PFSK-1 (cell line): ENCODE measurements at regions not wholly inside any gene's neighbourhood (a gene's known extent, or its start where the extent isn't known, plus 50 kb on each side); places are given as distances from the start of the nearest gene placed in this dataset.

ENCODE experiments used
- FOXP2 ChIP-seq: optimal IDR thresholded peaks from 2 replicates; pipeline ENCODE3; 2011; ENCODE audit warnings: borderline replicate concordance, control low read depth, inconsistent platforms; ENCODE audit not compliant: insufficient read depth; ENCODE audit errors: extremely low read length, extremely low read depth
- POLR2AphosphoS5 ChIP-seq: IDR thresholded peaks from 2 replicates; pipeline ENCODE4 v1.6.1; 2012; ENCODE audit warnings: low read depth, mild to moderate bottlenecking, control low read depth, low read length, moderate library complexity
- SIN3A ChIP-seq: IDR thresholded peaks from 2 replicates; pipeline ENCODE4 v1.6.1; 2012; ENCODE audit warnings: mild to moderate bottlenecking, low read length, moderate library complexity, borderline replicate concordance; ENCODE audit not compliant: insufficient read depth
- TAF1 ChIP-seq: IDR thresholded peaks from 2 replicates; pipeline ENCODE4 v1.6.1; 2012; ENCODE audit warnings: low read length, control low read depth, borderline replicate concordance; ENCODE audit not compliant: insufficient read depth
- TF ChIP-seq, protein P1 (sequence below), 2 experiments: IDR thresholded peaks; 2 replicates each; pipeline versions ENCODE4 v1.6.1 to v1.8.0; 2011 to 2012; ENCODE audit warnings: low read depth in 2 of 2, low read length in 2 of 2, control low read depth in 1 of 2, inconsistent platforms in 1 of 2, mild to moderate bottlenecking in 1 of 2, moderate library complexity in 1 of 2; ENCODE audit not compliant: insufficient read depth in 1 of 2

DNA sequence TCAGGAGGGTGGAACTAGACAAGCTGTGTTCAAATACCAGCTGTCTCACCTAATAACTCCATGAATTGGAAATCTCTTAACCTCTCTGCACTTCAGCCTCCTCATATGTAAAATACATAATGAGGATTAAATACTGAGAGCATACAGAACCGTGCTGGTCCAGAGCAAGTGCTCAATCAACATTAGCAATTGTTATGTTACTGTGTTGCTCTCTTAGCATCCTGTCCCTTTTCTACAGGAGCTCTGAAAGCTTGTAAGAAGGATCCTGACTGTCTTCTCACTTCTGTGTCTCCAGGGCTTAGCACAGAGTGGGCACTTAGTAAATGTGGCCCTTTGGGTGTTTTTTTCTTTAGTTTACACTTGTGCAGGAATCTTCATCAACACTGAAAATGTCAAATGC, 1456.1 kb upstream of the IGFBP7 start:
- no peak for TF ChIP-seq FOXP2

GRCh38 chr4:58564695-58565475, 1454.7 kb upstream of the IGFBP7 start:
- TF ChIP-seq FOXP2, result no peak
- TF ChIP-seq TAF1, result no peak
- no peak for TF ChIP-seq SIN3A
- TF ChIP-seq, protein P1, sequence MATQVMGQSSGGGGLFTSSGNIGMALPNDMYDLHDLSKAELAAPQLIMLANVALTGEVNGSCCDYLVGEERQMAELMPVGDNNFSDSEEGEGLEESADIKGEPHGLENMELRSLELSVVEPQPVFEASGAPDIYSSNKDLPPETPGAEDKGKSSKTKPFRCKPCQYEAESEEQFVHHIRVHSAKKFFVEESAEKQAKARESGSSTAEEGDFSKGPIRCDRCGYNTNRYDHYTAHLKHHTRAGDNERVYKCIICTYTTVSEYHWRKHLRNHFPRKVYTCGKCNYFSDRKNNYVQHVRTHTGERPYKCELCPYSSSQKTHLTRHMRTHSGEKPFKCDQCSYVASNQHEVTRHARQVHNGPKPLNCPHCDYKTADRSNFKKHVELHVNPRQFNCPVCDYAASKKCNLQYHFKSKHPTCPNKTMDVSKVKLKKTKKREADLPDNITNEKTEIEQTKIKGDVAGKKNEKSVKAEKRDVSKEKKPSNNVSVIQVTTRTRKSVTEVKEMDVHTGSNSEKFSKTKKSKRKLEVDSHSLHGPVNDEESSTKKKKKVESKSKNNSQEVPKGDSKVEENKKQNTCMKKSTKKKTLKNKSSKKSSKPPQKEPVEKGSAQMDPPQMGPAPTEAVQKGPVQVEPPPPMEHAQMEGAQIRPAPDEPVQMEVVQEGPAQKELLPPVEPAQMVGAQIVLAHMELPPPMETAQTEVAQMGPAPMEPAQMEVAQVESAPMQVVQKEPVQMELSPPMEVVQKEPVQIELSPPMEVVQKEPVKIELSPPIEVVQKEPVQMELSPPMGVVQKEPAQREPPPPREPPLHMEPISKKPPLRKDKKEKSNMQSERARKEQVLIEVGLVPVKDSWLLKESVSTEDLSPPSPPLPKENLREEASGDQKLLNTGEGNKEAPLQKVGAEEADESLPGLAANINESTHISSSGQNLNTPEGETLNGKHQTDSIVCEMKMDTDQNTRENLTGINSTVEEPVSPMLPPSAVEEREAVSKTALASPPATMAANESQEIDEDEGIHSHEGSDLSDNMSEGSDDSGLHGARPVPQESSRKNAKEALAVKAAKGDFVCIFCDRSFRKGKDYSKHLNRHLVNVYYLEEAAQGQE (IDR thresholded peaks at IDR 0.05; ENCODE audit: insufficient read depth in 1 of 2, low read depth in 2 of 2, low read length in 2 of 2), result no peak
- TF ChIP-seq POLR2AphosphoS5, result no peak

DNA sequence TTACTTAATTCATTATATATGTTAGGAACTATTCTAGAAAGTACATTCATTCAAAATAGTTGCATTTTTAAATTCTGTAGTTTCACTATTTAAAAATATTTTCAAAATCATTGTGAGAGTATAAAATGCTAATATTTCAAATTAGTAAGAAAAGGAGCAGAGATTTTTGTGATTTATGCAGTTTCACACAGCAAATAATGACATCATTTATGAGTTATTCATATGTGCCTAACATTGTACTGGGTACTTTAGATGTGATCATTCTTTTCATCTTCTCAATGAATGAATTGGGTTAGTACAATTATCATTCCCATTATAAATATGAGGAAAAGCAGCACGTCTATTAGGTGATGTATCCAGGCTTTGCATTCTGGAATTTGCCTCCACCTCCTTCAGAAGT, 1451.0 kb upstream of the IGFBP7 start:
- TF ChIP-seq FOXP2 (no peak), TAF1 (no peak), SIN3A (no peak), POLR2AphosphoS5 (no peak)
- TF ChIP-seq, protein P1 (IDR thresholded peaks at IDR 0.05; ENCODE audit: insufficient read depth in 1 of 2, low read depth in 2 of 2, low read length in 2 of 2), result no peak

DNA sequence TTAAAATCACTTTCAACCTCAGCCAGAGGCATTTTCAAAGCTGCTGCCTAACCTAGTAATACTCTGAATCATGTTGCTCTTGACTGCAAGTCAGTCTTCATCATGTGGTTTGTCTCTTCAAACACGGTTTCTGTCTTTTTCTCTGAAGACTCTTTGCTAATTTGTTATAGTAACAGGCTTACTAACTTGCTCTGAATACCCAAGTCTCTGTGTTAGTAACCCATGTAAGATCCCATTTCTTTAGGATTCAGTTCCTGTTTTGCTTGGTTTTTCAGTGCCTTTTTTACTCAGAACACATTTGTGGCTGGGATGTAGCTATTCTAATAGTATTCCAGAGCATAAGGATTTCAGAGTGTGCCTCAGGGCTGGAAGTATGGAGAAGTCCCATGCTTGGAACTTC, 1450.6 kb upstream of the IGFBP7 start:
- TF ChIP-seq SIN3A (no peak), TAF1 (no peak), POLR2AphosphoS5 (no peak), FOXP2 (no peak)
- TF ChIP-seq, protein P1 (IDR thresholded peaks at IDR 0.05; ENCODE audit: insufficient read depth in 1 of 2, low read depth in 2 of 2, low read length in 2 of 2), result no peak

GRCh38 chr4:58553679-58554078, 1443.5 kb upstream of the IGFBP7 start:
- TF ChIP-seq POLR2AphosphoS5 (no peak), TAF1 (no peak), FOXP2 (no peak), SIN3A (no peak)
- TF ChIP-seq, protein P1 (IDR thresholded peaks at IDR 0.05; ENCODE audit: insufficient read depth in 1 of 2, low read depth in 2 of 2, low read length in 2 of 2), result no peak
